Activated CD4-positive, alpha-beta T cell treated with anti-CD3 and anti-CD28 coated beads, Interleukin-2, amount 10 ng/mL, durations not matched to agents 7 days and 5 days (primary cell): ENCODE measurements at regions not wholly inside any gene's neighbourhood (a gene's known extent, or its start where the extent isn't known, plus 50 kb on each side); places are given as distances from the start of the nearest gene placed in this dataset.
"Not testable (repeated sequence)": the region's sequence is repeated elsewhere in the genome, so short reads cannot be mapped to it uniquely, and the experiment has no call there.

Experiments
- CTCF ChIA-PET: fragments of 350-600 bp; sonication (Branson Sonifier 250); formaldehyde crosslinking; loops from one replicate; lab custom pipeline; 2021; ENCODE audit warnings: antibody characterized with exemption; lab: Charles Lee
- POLR2A ChIA-PET: fragments of 350-600 bp; sonication (Branson Sonifier 250); formaldehyde crosslinking; loops from one replicate; lab custom pipeline; 2021; ENCODE audit warnings: antibody characterized with exemption; lab: Charles Lee
- DNase-seq: peaks from one replicate; pipeline ENCODE4 v3.0.0-alpha.2; 2020
- H3K27ac Mint-ChIP-seq: one replicate; pipeline ENCODE4 v1.8.0; 2021; ENCODE audit warnings: mild to moderate bottlenecking, moderate library complexity, mixed read lengths
- H3K27me3 Mint-ChIP-seq: one replicate; pipeline ENCODE4 v1.8.0; 2021; ENCODE audit warnings: mixed read lengths
- H3K36me3 Mint-ChIP-seq: one replicate; pipeline ENCODE4 v1.8.0; 2021; ENCODE audit warnings: low read depth, mixed read lengths
- H3K4me1 Mint-ChIP-seq: one replicate; pipeline ENCODE4 v1.8.0; 2021; ENCODE audit warnings: mixed read lengths
- H3K4me3 Mint-ChIP-seq: one replicate; pipeline ENCODE4 v1.8.0; 2021; ENCODE audit warnings: mild to moderate bottlenecking, moderate library complexity, mixed read lengths
- H3K9me3 Mint-ChIP-seq: one replicate; pipeline ENCODE4 v1.8.0; 2021; ENCODE audit warnings: mixed read lengths

DNA sequence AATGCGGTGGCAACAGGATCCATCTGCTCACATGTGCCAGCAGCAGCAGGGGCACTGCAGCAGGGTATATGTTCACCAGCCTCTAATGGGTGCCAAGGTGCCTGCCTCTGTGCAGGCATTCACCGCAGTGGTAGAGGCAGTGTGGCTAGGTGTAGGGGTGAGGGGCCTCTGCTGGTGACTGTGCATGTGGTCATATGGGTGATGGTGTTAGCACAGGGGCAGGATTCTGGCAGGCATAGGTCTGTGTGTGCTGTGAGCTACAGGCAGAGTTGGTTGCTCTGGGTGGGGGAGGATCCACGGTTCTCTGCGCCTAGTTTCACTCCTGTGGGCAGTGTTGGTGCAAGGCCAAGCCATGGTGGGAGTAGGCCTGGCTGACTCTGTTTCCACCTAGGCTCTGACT is 566.5 kb upstream of the GNPDA2 start:
- DNase-seq = no peak
- no peaks in the 10 kb centered on the region for H3K27me3 Mint-ChIP-seq
- H3K27ac Mint-ChIP-seq = no peak overlapping the region
- H3K4me3 Mint-ChIP-seq = no peak overlapping the region
- no peaks in the 10 kb centered on the region for H3K4me1 Mint-ChIP-seq
- H3K36me3 Mint-ChIP-seq = no peaks in the 10 kb centered on the region
- H3K9me3 Mint-ChIP-seq = peaks cover 7% of the 10 kb centered on the region
- ChIA-PET CTCF (no interaction called here), POLR2A (no interaction called here)

DNA sequence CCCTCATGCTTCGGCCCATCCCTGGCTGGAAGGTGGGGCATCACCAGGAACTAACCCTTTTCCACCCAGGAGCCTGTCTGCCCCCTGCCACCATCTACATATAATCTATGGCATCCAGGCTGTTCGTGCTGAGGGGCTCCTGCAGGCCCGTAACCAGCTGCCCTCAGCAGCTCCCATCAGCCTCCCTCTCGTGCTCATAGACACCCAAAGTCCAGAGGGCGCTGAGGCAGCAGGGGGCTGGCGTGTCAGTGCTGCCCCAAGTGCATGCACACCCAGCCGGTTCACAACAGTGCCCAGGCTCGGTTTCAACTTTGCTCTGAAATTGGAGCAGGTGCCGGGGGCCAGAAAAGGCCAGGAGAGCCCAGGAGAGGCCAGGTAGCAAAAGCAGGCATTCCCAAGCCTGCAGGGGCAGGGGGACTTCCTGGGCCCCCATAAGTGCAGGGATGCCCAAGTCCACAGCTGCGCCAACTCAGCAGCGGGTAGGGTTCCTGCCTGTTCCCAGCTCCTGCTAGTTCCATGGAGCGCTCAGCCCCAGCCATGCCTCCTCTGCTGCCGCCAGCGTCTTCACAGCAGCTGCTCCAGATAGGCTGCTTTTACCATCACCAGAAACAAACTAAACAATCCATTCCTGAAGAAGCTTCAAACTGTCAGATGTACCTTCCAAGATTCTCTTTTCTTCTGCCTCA is 558.2 kb upstream of the GNPDA2 start:
- Mint-ChIP-seq H3K4me3 (no peak overlapping the region), H3K9me3 (peaks cover 5% of the 10 kb centered on the region), H3K36me3 (no peaks in the 10 kb centered on the region), H3K4me1 (no peaks in the 10 kb centered on the region), H3K27ac (no peak overlapping the region), H3K27me3 (no peaks in the 10 kb centered on the region)
- CTCF ChIA-PET = no interaction called here
- POLR2A ChIA-PET = no interaction called here
- no peak for DNase-seq

DNA sequence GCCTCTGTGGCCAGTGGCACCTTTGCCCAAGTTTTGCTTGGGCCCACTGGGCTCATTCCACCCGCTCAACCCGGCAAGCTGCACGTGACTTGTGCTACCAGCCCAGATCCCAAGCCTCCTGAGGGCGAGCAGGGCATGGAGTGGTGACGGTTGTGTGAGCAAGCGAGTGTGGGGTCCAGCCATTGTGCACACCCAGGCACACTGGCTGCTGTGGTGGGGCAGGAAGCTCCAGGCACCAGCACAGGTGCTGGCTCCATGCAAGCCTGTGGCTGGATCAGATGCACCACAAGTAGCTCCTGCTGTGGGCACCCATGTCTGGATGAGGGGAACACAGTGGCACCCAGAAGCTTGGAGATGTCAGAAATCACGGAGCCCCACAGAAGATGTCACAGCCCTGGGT is 557.0 kb upstream of the GNPDA2 start:
- H3K36me3 Mint-ChIP-seq = no peaks in the 10 kb centered on the region
- POLR2A ChIA-PET = no interaction called here
- peaks cover 5% of the 10 kb centered on the region for H3K9me3 Mint-ChIP-seq
- H3K4me1 Mint-ChIP-seq = no peaks in the 10 kb centered on the region
- no peak overlapping the region for H3K4me3 Mint-ChIP-seq
- CTCF ChIA-PET = no interaction called here
- H3K27ac Mint-ChIP-seq = no peak overlapping the region
- H3K27me3 Mint-ChIP-seq = no peaks in the 10 kb centered on the region
- no peak for DNase-seq

DNA sequence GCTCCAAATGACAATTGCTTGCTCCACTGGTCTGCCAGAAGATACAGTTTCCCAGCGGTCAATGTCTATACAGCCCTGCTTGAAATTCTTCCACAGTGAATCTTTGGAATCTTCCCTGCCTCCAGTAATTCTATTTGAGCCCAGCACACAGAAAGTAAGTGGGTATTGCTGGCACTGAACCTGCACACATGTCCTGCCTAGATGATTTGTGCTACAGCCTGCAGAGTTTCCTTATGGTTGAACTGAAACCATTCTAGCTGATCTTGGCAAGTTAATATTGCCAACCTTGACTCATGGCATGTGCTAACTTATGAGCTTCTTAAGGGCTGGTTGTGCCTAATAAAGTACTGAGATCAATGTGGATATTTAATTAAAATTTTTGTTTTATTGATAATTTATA is 553.8 kb upstream of the GNPDA2 start:
- Mint-ChIP-seq H3K27me3 (no peaks in the 10 kb centered on the region), H3K9me3 (peaks cover 3% of the 10 kb centered on the region), H3K4me1 (no peaks in the 10 kb centered on the region), H3K27ac (no peak overlapping the region), H3K36me3 (no peaks in the 10 kb centered on the region), H3K4me3 (no peak overlapping the region)
- DNase-seq = no peak
- ChIA-PET POLR2A (no interaction called here), CTCF (no interaction called here)

DNA sequence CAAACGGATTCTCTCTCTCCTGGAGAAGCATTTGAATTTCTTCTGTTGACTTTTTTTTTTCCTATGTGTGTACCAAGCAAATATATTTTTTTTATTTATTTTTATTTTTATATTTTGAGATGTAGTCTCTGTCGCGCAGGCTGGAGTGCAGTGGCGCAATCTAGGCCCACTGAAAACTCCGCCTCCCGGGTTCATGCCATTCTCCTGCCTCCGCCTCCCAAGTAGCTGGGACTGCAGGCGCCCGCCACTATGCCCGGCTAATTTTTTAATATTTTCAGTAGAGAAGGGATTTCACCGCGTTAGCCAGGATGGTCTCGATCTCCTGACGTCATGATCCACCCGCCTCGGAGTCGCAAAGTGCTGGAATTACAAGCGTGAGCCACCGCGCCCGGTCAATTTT is 549.5 kb upstream of the GNPDA2 start:
- Mint-ChIP-seq H3K9me3 (peaks cover 6% of the 10 kb centered on the region), H3K4me3 (no peak overlapping the region), H3K27ac (no peak overlapping the region), H3K4me1 (no peaks in the 10 kb centered on the region), H3K36me3 (no peaks in the 10 kb centered on the region), H3K27me3 (no peaks in the 10 kb centered on the region)
- no peak for DNase-seq
- POLR2A ChIA-PET = no interaction called here
- CTCF ChIA-PET = no interaction called here

DNA sequence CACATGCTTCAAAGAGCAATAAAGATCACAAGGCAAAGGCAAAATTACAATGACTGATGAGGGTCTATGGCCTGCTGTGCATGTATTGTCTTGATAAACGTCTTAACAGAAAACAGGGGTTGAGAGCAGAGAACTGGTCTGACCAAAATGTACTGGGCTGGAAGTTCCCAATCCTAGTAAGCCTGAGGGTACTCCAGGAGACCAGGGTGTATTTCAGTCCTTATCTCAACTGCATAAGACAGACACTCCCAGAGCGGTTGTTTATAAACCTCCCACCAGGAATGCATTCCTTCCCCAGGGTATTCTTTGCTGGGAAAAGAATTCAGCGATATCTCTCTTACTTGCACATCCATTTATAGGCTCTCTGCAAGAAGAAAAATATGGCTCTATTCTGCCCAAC is 521.8 kb upstream of the GNPDA2 start:
- CTCF ChIA-PET, H3K36me3 Mint-ChIP-seq, H3K9me3 Mint-ChIP-seq, H3K4me1 Mint-ChIP-seq, H3K27me3 Mint-ChIP-seq, POLR2A ChIA-PET, H3K27ac Mint-ChIP-seq, DNase-seq, H3K4me3 Mint-ChIP-seq: not testable (repeated sequence)

DNA sequence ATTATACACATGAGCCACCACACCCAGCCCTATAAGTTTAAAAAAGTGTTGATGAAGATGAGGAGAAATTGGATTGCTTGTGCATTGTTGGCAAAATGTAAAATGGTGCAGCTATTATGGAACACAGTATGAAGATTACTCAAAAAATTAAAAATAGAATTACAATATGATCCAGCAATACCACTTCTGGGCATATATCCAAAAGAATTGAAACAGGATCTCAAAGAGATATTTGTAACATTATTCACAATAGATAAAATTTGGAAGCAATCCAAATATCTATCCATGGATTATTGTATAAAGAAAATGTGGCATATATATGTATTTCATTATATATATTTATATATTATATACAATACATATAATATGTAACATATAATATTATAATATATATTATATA is 515.6 kb upstream of the GNPDA2 start:
- no peak overlapping the region for H3K4me3 Mint-ChIP-seq
- CTCF ChIA-PET = no interaction called here
- POLR2A ChIA-PET = no interaction called here

DNA sequence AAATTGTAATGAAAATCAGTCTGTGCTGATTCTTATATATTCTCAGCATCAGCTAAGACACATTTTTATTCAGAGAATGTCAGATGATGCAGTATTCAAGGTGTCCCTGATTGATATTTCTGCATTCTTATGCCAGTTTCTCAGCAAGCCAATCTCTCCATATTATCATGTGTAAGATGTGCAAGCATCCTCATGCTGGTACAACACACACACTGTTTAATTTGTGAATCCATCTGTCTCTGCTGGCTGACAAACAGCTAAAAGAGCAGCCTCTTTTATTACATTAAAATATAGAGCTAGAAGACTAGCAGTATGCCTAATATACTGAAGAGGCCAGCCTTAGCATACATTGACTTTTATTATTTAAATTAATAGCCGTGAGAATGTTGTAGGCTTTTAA is 502.9 kb upstream of the GNPDA2 start:
- Mint-ChIP-seq H3K9me3 (peaks cover 5% of the 10 kb centered on the region), H3K27me3 (no peaks in the 10 kb centered on the region)
- CTCF ChIA-PET = no interaction called here

More for the DNA sequence above, 515.6 kb upstream of the GNPDA2 start:
- H3K36me3 Mint-ChIP-seq = no peaks in the 10 kb centered on the region
- H3K27me3 Mint-ChIP-seq = no peaks in the 10 kb centered on the region
- no peak for DNase-seq
- no peak overlapping the region for H3K27ac Mint-ChIP-seq
- H3K4me1 Mint-ChIP-seq = no peaks in the 10 kb centered on the region
- H3K9me3 Mint-ChIP-seq = no peaks in the 10 kb centered on the region

DNA sequence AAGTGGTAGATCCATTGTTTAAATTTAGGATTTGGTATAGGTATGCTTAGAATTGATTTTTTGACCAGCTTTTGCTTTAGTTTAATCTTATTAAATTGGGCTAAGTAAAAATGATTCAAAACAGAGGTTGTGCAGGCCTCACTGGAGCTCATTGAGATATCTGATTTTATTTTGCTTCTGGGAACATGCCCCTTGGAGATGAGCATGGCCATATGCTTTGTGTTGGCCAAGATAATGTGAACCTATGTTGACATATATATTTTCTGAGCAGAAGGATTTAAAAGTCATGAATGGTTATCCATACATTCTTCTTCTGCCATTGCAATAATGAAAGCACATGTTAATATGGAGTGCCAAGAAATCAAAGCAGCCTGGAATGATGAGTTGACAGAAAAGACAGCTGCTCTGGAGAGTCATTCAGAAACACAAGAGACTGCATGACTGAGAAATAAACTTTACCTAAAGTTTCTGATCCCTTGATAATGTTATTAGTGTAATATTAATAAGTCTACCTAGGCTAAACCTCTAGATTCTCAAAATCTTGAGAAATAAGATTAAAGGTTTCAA is 489.7 kb upstream of the GNPDA2 start:
- H3K27me3 Mint-ChIP-seq = no peaks in the 10 kb centered on the region
- POLR2A ChIA-PET = no interaction called here
- no peak for DNase-seq
- peaks cover under 1% of the 10 kb centered on the region for H3K9me3 Mint-ChIP-seq
- no peak overlapping the region for H3K27ac Mint-ChIP-seq
- CTCF ChIA-PET = no interaction called here
- no peaks in the 10 kb centered on the region for H3K36me3 Mint-ChIP-seq
- H3K4me3 Mint-ChIP-seq = no peak overlapping the region
- no peaks in the 10 kb centered on the region for H3K4me1 Mint-ChIP-seq

More for the DNA sequence above, 502.9 kb upstream of the GNPDA2 start:
- Mint-ChIP-seq H3K4me3 (no peak overlapping the region), H3K27ac (no peak overlapping the region), H3K4me1 (no peaks in the 10 kb centered on the region), H3K36me3 (no peaks in the 10 kb centered on the region)
- DNase-seq = no peak
- POLR2A ChIA-PET = no interaction called here

DNA sequence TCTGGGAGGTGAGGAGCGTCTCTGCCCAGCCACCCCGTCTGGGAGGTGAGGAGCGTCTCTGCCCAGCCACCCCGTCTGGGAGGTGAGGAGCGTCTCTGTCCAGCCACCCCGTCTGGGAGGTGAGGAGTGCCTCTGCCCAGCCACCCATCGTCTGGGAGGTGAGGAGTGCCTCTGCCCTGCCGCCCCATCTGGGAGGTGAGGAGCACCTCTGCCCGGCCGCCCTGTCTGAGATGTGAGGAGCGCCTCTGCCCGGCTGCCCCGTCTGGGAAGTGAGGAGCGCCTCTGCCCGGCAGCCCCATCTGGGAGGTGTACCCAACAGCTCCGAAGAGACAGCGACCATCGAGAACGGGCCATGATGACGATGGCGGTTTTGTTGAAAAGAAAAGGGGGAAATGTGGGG is 482.1 kb upstream of the GNPDA2 start:
- CTCF ChIA-PET, H3K27me3 Mint-ChIP-seq, POLR2A ChIA-PET, H3K27ac Mint-ChIP-seq, H3K4me1 Mint-ChIP-seq, H3K36me3 Mint-ChIP-seq, DNase-seq, H3K4me3 Mint-ChIP-seq: not testable (repeated sequence)
- H3K9me3 Mint-ChIP-seq = peaks cover 12% of the 10 kb centered on the region

DNA sequence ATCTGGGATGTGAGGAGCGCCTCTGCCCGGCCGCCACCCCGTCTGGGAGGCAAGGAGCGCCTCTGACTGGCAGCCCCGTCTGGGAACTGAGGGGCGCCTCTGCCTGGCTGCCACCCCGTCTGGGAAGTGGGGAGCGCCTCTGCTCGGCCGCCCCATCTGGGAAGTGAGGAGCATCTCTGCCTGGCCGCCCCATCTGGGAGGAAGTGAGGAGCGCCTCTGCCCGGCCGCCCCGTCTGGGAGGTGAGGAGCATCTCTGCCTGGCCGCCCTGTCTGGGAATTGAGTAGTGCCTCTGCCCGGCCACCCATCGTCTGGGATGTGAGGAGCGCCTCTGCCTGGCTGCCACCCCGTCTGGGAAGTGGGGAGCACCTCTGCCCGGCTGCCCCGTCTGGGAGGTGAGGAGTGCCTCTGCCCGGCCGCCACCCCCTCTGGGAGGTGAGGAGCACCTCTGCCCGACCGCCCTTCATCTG is 481.5 kb upstream of the GNPDA2 start:
- DNase-seq, CTCF ChIA-PET, H3K27me3 Mint-ChIP-seq, H3K4me1 Mint-ChIP-seq, H3K4me3 Mint-ChIP-seq, H3K27ac Mint-ChIP-seq, H3K36me3 Mint-ChIP-seq, POLR2A ChIA-PET: not testable (repeated sequence)
- peaks cover 12% of the 10 kb centered on the region for H3K9me3 Mint-ChIP-seq

DNA sequence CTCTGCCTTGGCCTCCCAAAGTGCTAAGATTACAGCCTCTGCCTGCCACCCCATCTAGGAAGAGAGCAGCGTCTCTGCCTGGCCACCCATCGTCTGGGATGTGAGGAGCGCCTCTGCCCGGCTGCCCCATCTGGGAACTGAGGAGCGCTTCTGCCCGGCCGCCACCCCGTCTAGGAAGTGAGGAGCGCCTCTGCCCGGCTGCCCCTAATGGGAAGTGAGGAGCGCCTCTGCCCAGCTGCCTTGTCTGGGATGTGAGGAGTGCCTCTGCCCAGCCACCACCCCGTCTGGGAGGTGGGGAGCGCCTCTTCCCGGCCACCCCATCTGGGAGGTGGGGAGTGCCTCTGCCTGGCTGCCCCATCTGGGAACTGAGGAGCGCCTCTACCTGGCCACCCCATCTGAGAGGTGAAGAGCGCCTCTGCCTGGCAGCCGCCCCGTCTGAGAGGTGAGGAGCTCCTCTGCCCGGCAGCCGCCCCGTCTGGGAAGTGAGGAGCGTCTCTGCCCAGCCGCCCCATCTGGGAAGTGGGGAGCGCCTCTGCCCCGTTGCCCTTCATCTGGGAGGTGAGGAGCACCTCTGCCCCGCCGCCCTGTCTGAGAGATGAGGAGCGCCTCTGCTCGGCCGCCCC is 481.0 kb upstream of the GNPDA2 start:
- H3K4me3 Mint-ChIP-seq, H3K27ac Mint-ChIP-seq, H3K36me3 Mint-ChIP-seq, CTCF ChIA-PET, POLR2A ChIA-PET, H3K27me3 Mint-ChIP-seq, H3K4me1 Mint-ChIP-seq, DNase-seq: not testable (repeated sequence)
- H3K9me3 Mint-ChIP-seq = peaks cover 12% of the 10 kb centered on the region

DNA sequence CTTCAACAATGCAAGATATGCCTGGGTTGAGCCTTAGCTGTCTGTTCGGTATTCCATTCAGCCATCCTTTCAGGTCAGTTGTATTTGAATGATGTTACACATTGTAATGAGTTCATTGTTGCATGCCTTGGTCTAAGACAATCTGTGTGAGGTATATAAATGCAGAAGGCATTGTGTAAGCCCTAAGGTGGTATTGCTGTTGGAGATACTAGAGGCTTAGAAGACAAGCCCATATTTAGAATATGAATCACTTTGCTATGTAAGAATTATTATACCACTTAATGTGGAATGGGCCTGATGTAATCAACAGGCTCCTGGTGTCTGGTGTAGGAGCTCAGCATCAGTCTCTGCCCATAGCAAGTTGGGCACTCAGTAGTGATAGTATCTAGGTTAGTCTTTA is 473.4 kb upstream of the GNPDA2 start:
- POLR2A ChIA-PET = no interaction called here

More for the DNA sequence above, 473.4 kb upstream of the GNPDA2 start:
- no peak for DNase-seq
- H3K27me3 Mint-ChIP-seq = no peaks in the 10 kb centered on the region
- peaks cover 2% of the 10 kb centered on the region for H3K9me3 Mint-ChIP-seq
- no peaks in the 10 kb centered on the region for H3K36me3 Mint-ChIP-seq
- no peaks in the 10 kb centered on the region for H3K4me1 Mint-ChIP-seq
- no peak overlapping the region for H3K27ac Mint-ChIP-seq
- no peak overlapping the region for H3K4me3 Mint-ChIP-seq
- CTCF ChIA-PET = no interaction called here
